DOHH2 (cell line): ENCODE measurements at regions not wholly inside any gene's neighbourhood (a gene's known extent, or its start where the extent isn't known, plus 50 kb on each side); places are given as distances from the start of the nearest gene placed in this dataset.

ENCODE experiments used
- CTCF ChIP-seq: fragments of 200-600 bp; sonication (generic); IDR thresholded peaks from one replicate; pipeline ENCODE4 v1.5.1; 2014; ENCODE audit warnings: antibody characterized with exemption, mild to moderate bottlenecking, low read depth, low read length; ENCODE audit not compliant: poor library complexity, severe bottlenecking
- EZH2phosphoT487 ChIP-seq: fragments of 200-600 bp; sonication (generic); IDR thresholded peaks from 2 replicates; pipeline ENCODE4 v1.6.1; 2017; ENCODE audit warnings: borderline replicate concordance, mild to moderate bottlenecking, antibody characterized with exemption, low read length, moderate library complexity, mixed read lengths

- no peak for TF ChIP-seq CTCF
- TF ChIP-seq EZH2phosphoT487, result no peak
These were observed 360.7 kb downstream of the ZEB2 start for GRCh38 chr2:144159240-144159639.
